ENCODE measurements at regions not wholly inside any gene's neighbourhood (a gene's known extent, or its start where the extent isn't known, plus 50 kb on each side); places are given as distances from the start of the nearest gene placed in this dataset.

DNA sequence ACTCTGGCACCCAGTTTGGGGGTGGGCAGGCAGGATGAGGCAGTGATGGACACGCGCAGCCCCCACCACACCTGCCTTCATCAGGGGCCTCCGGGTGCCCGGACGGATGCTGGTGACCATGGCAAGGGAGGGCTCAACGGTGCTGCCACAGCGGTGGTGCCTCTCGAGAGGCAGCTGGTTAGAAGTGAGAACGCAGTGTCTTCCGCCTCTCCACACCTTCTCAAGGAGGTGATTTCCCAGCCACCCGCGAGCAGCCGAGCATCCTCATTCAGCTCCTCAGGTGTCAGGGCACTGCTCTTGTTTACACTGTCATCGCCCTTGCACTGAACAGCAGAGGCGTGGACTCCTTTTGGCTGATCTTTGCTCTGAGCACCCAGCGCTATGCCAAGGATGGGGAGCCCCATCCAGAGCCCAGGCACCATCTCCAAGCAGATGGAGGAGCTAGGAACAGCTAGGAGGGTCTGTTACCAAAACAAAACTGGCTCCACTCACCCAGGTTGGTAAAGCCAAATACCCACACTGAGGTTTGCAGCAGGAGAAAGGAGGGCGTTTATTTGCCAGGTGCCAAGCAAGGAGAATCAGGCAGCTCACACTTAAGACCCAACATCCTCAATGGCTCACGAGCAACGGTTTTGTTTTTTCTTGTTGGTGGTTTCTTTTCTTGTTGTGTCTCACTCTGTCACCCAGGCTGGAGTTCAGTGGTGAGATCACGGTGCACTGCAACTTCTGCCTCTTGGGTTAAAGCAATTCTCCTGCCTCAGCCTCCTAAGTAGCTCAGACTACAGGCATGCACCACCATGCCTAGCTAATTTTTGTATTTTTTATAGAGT, 174.3 kb upstream of the TNRC6C start:
- TF ChIP-seq, protein P1, sequence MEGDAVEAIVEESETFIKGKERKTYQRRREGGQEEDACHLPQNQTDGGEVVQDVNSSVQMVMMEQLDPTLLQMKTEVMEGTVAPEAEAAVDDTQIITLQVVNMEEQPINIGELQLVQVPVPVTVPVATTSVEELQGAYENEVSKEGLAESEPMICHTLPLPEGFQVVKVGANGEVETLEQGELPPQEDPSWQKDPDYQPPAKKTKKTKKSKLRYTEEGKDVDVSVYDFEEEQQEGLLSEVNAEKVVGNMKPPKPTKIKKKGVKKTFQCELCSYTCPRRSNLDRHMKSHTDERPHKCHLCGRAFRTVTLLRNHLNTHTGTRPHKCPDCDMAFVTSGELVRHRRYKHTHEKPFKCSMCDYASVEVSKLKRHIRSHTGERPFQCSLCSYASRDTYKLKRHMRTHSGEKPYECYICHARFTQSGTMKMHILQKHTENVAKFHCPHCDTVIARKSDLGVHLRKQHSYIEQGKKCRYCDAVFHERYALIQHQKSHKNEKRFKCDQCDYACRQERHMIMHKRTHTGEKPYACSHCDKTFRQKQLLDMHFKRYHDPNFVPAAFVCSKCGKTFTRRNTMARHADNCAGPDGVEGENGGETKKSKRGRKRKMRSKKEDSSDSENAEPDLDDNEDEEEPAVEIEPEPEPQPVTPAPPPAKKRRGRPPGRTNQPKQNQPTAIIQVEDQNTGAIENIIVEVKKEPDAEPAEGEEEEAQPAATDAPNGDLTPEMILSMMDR (IDR thresholded peaks at IDR 0.05): no peak
- TF ChIP-seq ZFX (IDR thresholded peaks at IDR 0.05; ENCODE audit: borderline replicate concordance): no peak

All from 22Rv1 (cell line).